ENCODE measurements at regions not wholly inside any gene's neighbourhood (a gene's known extent, or its start where the extent isn't known, plus 50 kb on each side); places are given as distances from the start of the nearest gene placed in this dataset.

DNA sequence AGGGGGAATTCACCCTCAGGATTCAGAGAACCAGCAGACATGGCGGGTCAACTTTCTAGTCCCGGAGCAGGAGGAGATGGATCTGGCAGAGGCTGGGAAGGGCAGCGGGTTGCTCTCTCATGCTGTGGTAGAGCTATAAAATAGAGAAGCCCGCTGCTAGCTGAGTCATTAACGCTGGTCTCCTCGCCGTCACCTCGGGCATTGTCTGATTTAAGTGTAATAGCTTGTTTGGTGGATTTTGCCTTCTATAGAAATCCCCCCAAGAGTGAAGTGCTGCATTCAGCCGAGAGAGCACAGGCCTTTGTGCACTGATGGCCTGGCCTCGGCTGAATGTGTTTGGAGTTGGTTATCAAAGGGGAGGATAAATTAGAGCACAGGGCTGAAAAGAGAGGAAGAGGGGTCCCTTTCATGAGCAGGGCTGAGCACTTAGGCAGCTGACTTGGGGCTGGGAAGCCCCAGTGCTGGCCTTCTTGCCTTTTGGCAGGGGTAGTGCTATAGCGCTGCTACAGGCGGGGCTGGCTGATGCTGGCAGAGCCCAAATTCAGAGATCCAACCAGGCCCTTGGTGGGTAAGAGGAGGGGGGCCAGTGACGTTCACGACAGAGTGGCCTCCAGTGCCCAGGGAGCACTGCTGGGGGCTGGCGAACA lies 161.1 kb upstream of the CADM1 start:
- TF ChIP-seq, protein P1, sequence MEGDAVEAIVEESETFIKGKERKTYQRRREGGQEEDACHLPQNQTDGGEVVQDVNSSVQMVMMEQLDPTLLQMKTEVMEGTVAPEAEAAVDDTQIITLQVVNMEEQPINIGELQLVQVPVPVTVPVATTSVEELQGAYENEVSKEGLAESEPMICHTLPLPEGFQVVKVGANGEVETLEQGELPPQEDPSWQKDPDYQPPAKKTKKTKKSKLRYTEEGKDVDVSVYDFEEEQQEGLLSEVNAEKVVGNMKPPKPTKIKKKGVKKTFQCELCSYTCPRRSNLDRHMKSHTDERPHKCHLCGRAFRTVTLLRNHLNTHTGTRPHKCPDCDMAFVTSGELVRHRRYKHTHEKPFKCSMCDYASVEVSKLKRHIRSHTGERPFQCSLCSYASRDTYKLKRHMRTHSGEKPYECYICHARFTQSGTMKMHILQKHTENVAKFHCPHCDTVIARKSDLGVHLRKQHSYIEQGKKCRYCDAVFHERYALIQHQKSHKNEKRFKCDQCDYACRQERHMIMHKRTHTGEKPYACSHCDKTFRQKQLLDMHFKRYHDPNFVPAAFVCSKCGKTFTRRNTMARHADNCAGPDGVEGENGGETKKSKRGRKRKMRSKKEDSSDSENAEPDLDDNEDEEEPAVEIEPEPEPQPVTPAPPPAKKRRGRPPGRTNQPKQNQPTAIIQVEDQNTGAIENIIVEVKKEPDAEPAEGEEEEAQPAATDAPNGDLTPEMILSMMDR (IDR thresholded peaks at IDR 0.05): no peak
- TF ChIP-seq POLR2A (IDR thresholded peaks at IDR 0.05): no peak
